A549 (cell line): ENCODE measurements at regions not wholly inside any gene's neighbourhood (a gene's known extent, or its start where the extent isn't known, plus 50 kb on each side); places are given as distances from the start of the nearest gene placed in this dataset.
A peak's percentile ranks its signal among the peaks of the same experiment; 100 is the strongest.
"Not testable (repeated sequence)": the region's sequence is repeated elsewhere in the genome, so short reads cannot be mapped to it uniquely, and the experiment has no call there.

Experiments
- ATAC-seq, 2 experiments: fragments of 200-7000 bp in 1 of 2; fragments of >200 bp in 1 of 2; cut with Nextera tagmentation in 1 of 2; cut with Tn5 transposase in 1 of 2; 3 replicates each; pipeline versions ENCODE4 v1.8.0 to v1.9.1; 2018 to 2020; ENCODE audit warnings: mild to moderate bottlenecking in 1 of 2, moderate library complexity in 1 of 2
- CTCF ChIA-PET: fragments of 300-600 bp; sonication (Branson Sonifier 250); formaldehyde crosslinking; extraction: SDS; loops from one replicate; lab custom pipeline; 2021; ENCODE audit warnings: antibody characterized with exemption, inconsistent platforms; lab: Yijun Ruan, JAX
- POLR2A ChIA-PET: fragments of 350-600 bp; formaldehyde crosslinking; extraction: SDS; loops from one replicate; lab custom pipeline; 2021; ENCODE audit warnings: antibody characterized with exemption, inconsistent platforms; lab: Yijun Ruan, JAX
- DNase-seq, 2 experiments: peaks; one replicate each; pipeline versions ENCODE4 v3.0.0 to v3.0.0-alpha.2; 2011 to 2016; ENCODE audit warnings: low read depth in 1 of 2, low spot score in 1 of 2
- FAIRE-seq: peaks from 2 replicates; lab custom pipeline; 2011; peaks lifted over from hg19 to GRCh38; lab: Jason Lieb, UNC
- H3K27ac ChIP-seq, 2 experiments: fragments of >200 bp; sonication (Bioruptor Twin); formaldehyde crosslinking; 3 replicates each; pipeline ENCODE4 v1.5.1; 2016 to 2017
- H3K4me1 ChIP-seq: fragments of >200 bp; sonication (Bioruptor Twin); formaldehyde crosslinking; 3 replicates; pipeline ENCODE4 v1.6.1; 2016
- H3K4me2 ChIP-seq: fragments of >200 bp; sonication (Bioruptor Twin); formaldehyde crosslinking; 3 replicates; pipeline ENCODE4 v1.6.1; 2016
- H3K4me3 ChIP-seq: fragments of >200 bp; sonication (Bioruptor Twin); formaldehyde crosslinking; 3 replicates; pipeline ENCODE4 v1.5.1; 2016
- H3K9me3 ChIP-seq: fragments of >200 bp; sonication (Bioruptor Twin); formaldehyde crosslinking; 3 replicates; pipeline ENCODE4 v1.6.1; 2016
- CBX2 ChIP-seq: fragments of 200-600 bp; sonication (generic); IDR thresholded peaks from 2 replicates; pipeline ENCODE4 v1.6.1; 2016; ENCODE audit warnings: low read depth, mild to moderate bottlenecking, borderline replicate concordance
- CHD2 ChIP-seq: fragments of 150-350 bp; IDR thresholded peaks from 2 replicates; pipeline ENCODE4 v1.6.1; 2014; ENCODE audit warnings: low read length; ENCODE audit not compliant: partially characterized antibody
- CTCF ChIP-seq: fragments of >200 bp; sonication (Bioruptor Twin); formaldehyde crosslinking; IDR thresholded peaks from 3 replicates; pipeline ENCODE4 v1.5.1; 2016
- E2F6 ChIP-seq: IDR thresholded peaks from 2 replicates; pipeline ENCODE4 v1.6.1; 2012; ENCODE audit warnings: low read depth, borderline replicate concordance
- EHF ChIP-seq: fragments of 250-450 bp; sonication (Bioruptor Pico); IDR thresholded peaks from 2 replicates; pipeline ENCODE4 v1.5.0; 2020; ENCODE audit warnings: mild to moderate bottlenecking
- EP300 ChIP-seq, 2 experiments: fragments of >200 bp; sonication (Bioruptor Twin); formaldehyde crosslinking; IDR thresholded peaks; 2 replicates in 1 of 2; 3 replicates in 1 of 2; pipeline ENCODE4 v1.6.1; 2016 to 2017
- FOSL2 ChIP-seq, 2 experiments: fragments of 450-650 bp in 1 of 2; fragments of >200 bp in 1 of 2; sonication (Bioruptor Twin) in 1 of 2; formaldehyde crosslinking; IDR thresholded peaks; 2 replicates each; pipeline versions ENCODE4 v1.5.0 to v1.6.1; 2016 to 2020; ENCODE audit warnings: mild to moderate bottlenecking in 1 of 2, moderate library complexity in 1 of 2
- HEYL ChIP-seq: fragments of 250-450 bp; sonication (Bioruptor Pico); IDR thresholded peaks from 2 replicates; pipeline ENCODE4 v1.8.0; 2021; ENCODE audit warnings: mild to moderate bottlenecking, moderate library complexity
- HOXA7 ChIP-seq: fragments of 250-450 bp; sonication (Bioruptor Pico); IDR thresholded peaks from 2 replicates; pipeline ENCODE4 v1.5.0; 2020; ENCODE audit warnings: mild to moderate bottlenecking, moderate library complexity
- KDM1A ChIP-seq: fragments of 200-600 bp; sonication (generic); IDR thresholded peaks from 2 replicates; pipeline ENCODE4 v1.6.1; 2016; ENCODE audit warnings: low read depth, mild to moderate bottlenecking
- KDM5A ChIP-seq: fragments of 200-600 bp; sonication (generic); IDR thresholded peaks from 2 replicates; pipeline ENCODE4 v1.6.1; 2016; ENCODE audit warnings: antibody characterized with exemption, mild to moderate bottlenecking
- NPAS2 ChIP-seq: fragments of 250-450 bp; sonication (Bioruptor Pico); IDR thresholded peaks from 2 replicates; pipeline ENCODE4 v1.8.0; 2022; ENCODE audit warnings: mild to moderate bottlenecking, moderate library complexity, borderline replicate concordance
- PHF8 ChIP-seq: fragments of 200-600 bp; sonication (generic); IDR thresholded peaks from 2 replicates; pipeline ENCODE4 v1.6.1; 2016; ENCODE audit warnings: low read depth, mild to moderate bottlenecking, antibody characterized with exemption, moderate library complexity, borderline replicate concordance
- REST ChIP-seq: fragments of 200-600 bp; sonication (generic); IDR thresholded peaks from 2 replicates; pipeline ENCODE4 v1.6.1; 2016; ENCODE audit warnings: antibody characterized with exemption, mild to moderate bottlenecking, moderate library complexity
- ZNF302 ChIP-seq: fragments of 250-450 bp; sonication (Bioruptor Pico); IDR thresholded peaks from 2 replicates; pipeline ENCODE4 v1.9.0; 2021; ENCODE audit warnings: inconsistent platforms, mild to moderate bottlenecking, moderate library complexity
- WGBS: methylation state at CpG from one replicate; pipeline ENCODE4 v1.1.6; 2017; ENCODE audit errors: missing lambda C conversion rate; 5-methylcytosine and 5-hydroxymethylcytosine counted together
- TF ChIP-seq, protein P1 (sequence below): IDR thresholded peaks from 2 replicates; pipeline ENCODE4 v1.6.1; 2012

DNA sequence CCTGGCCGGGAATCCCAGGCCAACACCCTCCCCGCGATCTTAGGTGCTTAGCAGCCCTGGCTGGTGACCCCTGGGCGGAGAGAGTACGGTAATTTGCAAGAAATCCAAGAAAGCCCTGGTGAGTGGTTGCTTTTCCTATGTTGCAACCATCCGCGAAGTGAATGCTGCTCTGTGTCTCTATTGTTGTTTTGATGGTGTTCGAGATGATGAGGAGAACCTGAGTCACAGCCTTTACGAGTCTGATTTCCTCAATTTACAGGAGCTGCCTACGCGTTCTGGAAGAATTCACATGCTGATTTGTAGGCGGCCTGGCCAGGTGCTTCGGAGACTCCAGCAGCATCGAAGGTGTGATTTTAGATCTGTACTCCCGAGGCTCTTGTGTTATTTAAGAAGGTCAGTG is 63.3 kb downstream of the TMEM235 start:
- CTCF ChIA-PET, result interaction anchor here (12.6 to 17.2 kb wide), 2 partner anchors 17 to 66 kb away, joined by 119 to 249 read pairs; partner anchors contain the start of gene SOCS3
- DNase-seq (no peak), FAIRE-seq (no peak)
- Histone ChIP-seq H3K27ac (no peak overlapping the region), H3K4me1 (peaks cover 4% of the 10 kb centered on the region; the same call in 2 of the 3 replicates)
- 89% methylated on average over 15 of the region's 15 CpGs for WGBS
- no peak for TF ChIP-seq KDM5A
- TF ChIP-seq NPAS2 (CRISPR knock-in tag), result no peak
- TF ChIP-seq EP300 (IDR thresholded peaks at IDR 0.05), result no peak
- TF ChIP-seq ZNF302 (CRISPR knock-in tag), result no peak
- no peak for TF ChIP-seq KDM1A
- TF ChIP-seq FOSL2 (IDR thresholded peaks at IDR 0.05), result no peak
- TF ChIP-seq FOSL2 (CRISPR knock-in tag; IDR thresholded peaks at IDR 0.05), result no peak
- no peak for TF ChIP-seq PHF8
- TF ChIP-seq, all 56 proteins: peak for 0
- no peak overlapping the region for H3K4me3 ChIP-seq
- H3K9me3 ChIP-seq, result no peaks in the 10 kb centered on the region
- no peak for ATAC-seq
- no peak overlapping the region for H3K4me2 ChIP-seq
- POLR2A ChIA-PET, result no interaction called here

- POLR2A ChIA-PET, result no interaction called here
- no peak for ATAC-seq
- WGBS, result 90% methylated on average over 9 of the region's 9 CpGs
- DNase-seq, result no peak
- TF ChIP-seq HEYL (CRISPR knock-in tag), result no peak
- TF ChIP-seq REST, result no peak
- no peak for TF ChIP-seq CHD2
- TF ChIP-seq KDM1A, result no peak
- TF ChIP-seq E2F6, result no peak
- no peak for TF ChIP-seq EHF
- no peak for TF ChIP-seq ZNF302 (CRISPR knock-in tag)
- no peak for TF ChIP-seq CTCF
- TF ChIP-seq HOXA7 (CRISPR knock-in tag), result no peak
- no peak for TF ChIP-seq CBX2
- TF ChIP-seq, protein P1, sequence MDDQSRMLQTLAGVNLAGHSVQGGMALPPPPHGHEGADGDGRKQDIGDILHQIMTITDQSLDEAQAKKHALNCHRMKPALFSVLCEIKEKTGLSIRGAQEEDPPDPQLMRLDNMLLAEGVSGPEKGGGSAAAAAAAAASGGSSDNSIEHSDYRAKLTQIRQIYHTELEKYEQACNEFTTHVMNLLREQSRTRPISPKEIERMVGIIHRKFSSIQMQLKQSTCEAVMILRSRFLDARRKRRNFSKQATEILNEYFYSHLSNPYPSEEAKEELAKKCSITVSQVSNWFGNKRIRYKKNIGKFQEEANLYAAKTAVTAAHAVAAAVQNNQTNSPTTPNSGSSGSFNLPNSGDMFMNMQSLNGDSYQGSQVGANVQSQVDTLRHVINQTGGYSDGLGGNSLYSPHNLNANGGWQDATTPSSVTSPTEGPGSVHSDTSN, result no peak
- TF ChIP-seq, all 56 proteins: peak for 0
- Histone ChIP-seq H3K27ac (peak overlapping the region in 1 of 2 experiments; percentile 3; a peak in 1 of 6 replicates), H3K9me3 (no peaks in the 10 kb centered on the region), H3K4me3 (no peak overlapping the region), H3K4me2 (no peak overlapping the region), H3K4me1 (peaks cover 4% of the 10 kb centered on the region; the same call in 2 of the 3 replicates)
- CTCF ChIA-PET, result interaction anchor here (1.3 to 17.2 kb wide), 3 partner anchors 17 to 66 kb away, joined by 3 to 249 read pairs (median 119); partner anchors contain the start of gene SOCS3
- FAIRE-seq, result no peak
These were observed 62.9 kb downstream of the TMEM235 start for GRCh38 chr17:78294356-78294755.

DNA sequence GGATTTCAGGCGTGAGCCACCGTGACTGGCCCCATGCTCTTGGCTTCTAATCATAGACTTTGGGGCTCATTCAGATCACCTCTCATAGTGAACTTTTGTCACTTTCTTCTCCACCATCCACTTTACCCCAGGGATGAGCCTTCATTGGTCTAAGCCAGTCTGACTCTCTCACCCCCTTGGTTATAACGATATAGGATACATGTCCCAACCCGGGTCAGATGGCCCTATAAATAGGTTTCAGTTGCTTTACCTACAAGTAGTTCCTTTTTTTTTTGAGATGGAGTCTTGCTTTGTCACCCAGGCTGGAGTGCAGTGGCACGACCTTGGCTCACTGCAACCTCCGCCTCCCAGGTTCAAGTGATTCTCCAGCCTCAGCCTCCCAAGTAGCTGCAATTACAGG is 61.7 kb downstream of the TMEM235 start:
- H3K9me3 ChIP-seq, H3K4me1 ChIP-seq, FAIRE-seq, ATAC-seq, H3K4me2 ChIP-seq, H3K27ac ChIP-seq, H3K4me3 ChIP-seq, POLR2A ChIA-PET, DNase-seq: not testable (repeated sequence)
- WGBS, result 87% methylated on average over 6 of the region's 6 CpGs
- CTCF ChIA-PET, result interaction anchor here (0.7 to 17.2 kb wide), 8 partner anchors 19 to 129 kb away, joined by 3 to 249 read pairs (median 22); partner anchors contain the start of gene SOCS3
